HG03159 (cell line): ENCODE measurements at regions not wholly inside any gene's neighbourhood (a gene's known extent, or its start where the extent isn't known, plus 50 kb on each side); places are given as distances from the start of the nearest gene placed in this dataset.

Source experiments
- ATAC-seq: cut with Tn5 transposase; IDR thresholded peaks from one replicate; pipeline ENCODE4 v1.9.1; 2021; ENCODE audit warnings: mild to moderate bottlenecking, moderate library complexity; ENCODE audit not compliant: unreplicated experiment

DNA sequence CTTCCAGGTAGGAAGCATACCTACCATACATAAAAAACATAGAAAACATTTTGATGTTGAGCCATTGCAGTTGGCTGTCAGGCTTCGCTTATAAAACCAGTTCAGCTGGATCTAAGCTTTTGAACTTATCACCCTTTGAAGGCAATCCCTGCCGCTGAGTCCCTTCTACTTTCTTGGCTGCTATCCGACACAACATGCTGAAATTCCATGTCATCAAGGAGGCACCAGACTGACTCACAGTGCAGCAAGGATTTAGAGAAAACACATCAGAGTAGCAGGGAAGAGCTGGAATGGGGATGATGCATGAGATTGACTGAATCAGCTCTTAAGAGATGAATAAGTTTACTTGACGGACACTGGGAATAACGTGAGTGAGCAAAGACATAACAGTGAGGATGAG lies 135.0 kb upstream of the MAN1A1 start:
- no peak for ATAC-seq

DNA sequence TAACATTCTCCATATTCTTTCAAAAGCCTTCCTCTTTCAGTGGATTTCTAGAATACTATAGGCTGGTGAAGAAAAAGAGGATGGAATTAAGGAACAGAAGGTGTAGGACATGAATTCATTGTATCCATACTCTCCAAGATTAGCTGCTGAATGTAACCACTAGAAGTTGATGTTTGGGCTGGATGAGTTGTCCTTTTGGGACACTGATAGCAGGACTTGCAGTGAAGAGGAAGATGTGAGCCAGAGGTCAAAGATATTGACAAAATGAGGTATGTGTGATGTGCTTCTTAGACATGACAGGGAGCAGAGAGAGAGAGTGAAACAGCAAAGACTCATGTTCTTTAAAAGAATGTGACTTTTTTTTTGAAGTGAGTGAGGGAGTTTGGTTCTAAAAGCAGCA lies 134.3 kb upstream of the MAN1A1 start:
- no peak for ATAC-seq

- ATAC-seq = no peak
Observed at GRCh38 chr6:119482850-119483285, 133.3 kb upstream of the MAN1A1 start.

DNA sequence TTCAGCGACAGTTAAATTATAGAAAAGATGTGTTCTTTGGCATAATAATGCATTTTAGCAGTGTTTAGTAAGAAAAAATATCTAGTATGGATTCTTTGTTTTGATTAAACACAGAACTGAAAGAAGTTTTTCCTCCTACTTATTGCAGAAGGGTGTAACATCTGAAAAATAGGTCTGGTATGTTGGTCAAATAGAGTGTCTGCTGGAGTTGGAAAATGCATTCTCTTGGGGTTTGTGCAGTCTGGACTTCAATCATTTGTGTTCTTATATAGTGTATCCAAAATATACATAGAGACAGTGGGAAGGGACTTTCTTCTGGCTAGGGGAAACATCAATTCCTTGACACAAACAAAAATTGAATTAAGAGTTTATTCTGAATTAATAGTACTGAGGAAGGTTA lies 132.4 kb upstream of the MAN1A1 start:
- no peak for ATAC-seq

DNA sequence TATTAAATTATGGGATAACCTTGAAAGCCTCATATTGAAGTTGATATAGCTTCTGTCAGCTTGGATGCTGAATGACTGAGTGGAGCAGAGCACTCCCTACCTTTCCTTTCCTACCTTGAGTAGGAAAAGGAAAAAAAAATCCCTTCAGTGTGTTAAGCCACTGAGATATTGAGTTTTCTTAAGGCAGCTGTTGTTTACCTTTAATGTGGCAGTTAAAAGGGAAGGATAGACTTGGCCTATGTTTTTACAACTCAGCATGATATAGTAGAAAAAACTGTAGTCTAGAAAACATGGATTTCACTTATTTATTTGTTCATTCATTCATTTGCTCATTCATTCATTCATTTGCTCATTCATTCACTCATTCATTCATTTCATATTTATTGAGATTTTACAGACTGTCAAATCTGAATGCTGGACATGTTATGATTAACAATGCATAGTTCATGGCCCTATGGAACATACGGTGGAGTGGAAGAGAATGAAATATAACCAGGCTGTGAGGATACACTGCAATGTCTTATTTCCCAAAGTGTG lies 131.5 kb upstream of the MAN1A1 start:
- ATAC-seq = no peak

GRCh38 chr6:119479860-119480655 lies 130.5 kb upstream of the MAN1A1 start:
- ATAC-seq = no peak

DNA sequence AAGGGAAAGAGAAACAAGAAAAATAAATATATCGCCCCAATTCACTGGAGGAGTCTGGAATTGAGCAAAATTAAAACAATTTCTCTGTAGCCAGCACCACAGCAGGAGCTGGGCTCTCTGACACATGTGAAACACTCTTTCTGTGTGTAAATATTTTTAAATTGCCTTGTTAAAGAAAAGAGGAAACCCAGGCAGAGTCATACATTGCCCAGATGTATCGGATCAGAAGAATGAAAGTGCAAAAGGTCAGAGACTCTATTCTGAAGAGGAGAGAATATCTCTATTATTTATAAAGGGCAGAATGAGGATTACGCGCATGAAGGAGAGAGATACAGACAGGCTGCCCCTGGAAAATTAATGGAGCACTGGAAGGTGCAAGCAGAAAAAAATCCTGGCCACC lies 127.0 kb upstream of the MAN1A1 start:
- peak; percentile 95 for ATAC-seq

GRCh38 chr6:119476024-119476423 lies 126.5 kb upstream of the MAN1A1 start:
- ATAC-seq = no peak

GRCh38 chr6:119470893-119471542 lies 121.5 kb upstream of the MAN1A1 start:
- no peak for ATAC-seq

DNA sequence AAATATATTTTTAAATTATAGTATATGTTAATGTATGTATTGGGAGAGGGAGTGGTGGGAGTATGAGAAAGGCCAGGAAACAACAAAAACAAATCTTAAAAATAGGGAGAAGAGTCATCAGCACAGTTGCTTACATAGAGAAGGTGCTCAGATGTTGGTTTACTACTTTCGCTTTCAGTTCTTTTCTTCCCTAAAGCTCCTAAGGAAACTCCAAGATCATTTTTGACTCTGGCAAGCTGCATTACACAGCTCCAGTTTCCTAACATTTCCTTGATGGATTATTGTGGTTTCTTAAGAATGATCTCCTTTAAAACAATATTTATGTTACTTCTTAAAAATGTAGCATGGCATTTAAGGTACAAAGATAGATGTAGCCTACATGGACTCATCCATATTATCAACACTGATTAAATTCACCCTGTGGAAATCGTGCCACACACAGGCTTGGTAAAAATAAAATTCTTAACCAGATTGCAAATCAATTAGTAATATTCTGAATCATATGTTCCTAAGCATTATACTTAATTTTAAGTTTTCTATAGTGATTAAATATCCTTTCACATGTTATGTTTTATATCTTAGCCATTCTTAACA lies 118.0 kb upstream of the MAN1A1 start:
- ATAC-seq = no peak

DNA sequence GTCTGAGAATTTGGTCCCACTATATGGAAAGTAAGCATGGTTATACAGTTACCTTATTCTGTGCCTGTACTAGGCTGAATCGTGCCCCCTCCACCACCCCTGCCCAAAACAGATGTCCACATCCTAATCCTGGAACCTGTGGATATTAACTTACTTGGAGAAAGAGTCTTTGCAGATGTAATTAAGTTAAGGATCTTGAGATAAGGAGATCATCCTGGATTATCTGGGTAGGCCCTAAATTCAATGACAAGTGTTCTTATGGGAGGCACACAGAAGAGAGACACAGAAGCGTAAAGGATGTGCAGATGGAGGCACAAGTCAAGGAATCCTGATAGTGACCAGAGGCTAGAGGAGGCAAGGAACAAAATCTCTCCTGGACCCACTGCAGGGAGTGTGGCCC lies 116.7 kb upstream of the MAN1A1 start:
- no peak for ATAC-seq

- ATAC-seq = peak; percentile 74
Observed at GRCh38 chr6:119463081-119463626, 113.6 kb upstream of the MAN1A1 start.

DNA sequence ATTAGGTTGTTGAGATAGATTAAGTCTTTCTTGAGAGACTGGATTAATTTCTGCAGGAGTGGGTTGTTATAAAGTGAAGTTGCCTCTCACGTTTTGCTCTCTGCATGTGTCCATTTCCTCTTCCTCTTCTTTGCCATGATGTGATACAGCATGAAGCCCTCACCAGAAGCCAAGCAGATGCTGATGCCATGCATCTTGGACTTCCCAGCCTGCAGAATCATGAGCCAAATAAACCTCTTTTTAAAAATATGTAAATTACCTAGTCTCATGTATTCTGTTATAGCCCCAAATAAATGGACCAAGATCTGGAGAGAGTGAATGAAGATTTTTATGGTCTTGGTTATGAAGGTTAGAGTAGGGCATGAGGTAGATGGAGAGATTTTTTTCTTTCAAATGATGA lies 111.6 kb upstream of the MAN1A1 start:
- ATAC-seq = no peak

- peak; percentile 74 for ATAC-seq
Observed at GRCh38 chr6:119459207-119459974, 109.8 kb upstream of the MAN1A1 start.

DNA sequence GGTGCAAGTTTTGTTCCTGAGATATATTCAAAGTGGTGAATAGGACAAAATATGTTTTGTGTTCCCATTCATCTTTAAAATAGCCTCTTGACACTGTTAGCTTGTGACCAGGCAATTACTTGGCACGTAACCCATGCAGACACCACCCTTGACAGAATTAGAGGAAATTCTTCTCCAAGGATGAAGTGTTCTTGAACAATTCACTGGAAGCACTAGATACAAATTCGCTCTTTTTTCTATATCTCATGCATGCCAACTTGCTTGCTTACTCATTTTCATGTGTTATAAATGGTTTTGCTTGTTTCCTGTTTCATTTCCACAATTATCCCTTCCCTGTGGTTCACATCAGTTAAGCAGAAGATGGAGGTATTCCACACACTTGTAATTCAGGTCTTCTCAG lies 105.2 kb upstream of the MAN1A1 start:
- no peak for ATAC-seq

- no peak for ATAC-seq
Observed at GRCh38 chr6:119453242-119454200, 104.0 kb upstream of the MAN1A1 start.

DNA sequence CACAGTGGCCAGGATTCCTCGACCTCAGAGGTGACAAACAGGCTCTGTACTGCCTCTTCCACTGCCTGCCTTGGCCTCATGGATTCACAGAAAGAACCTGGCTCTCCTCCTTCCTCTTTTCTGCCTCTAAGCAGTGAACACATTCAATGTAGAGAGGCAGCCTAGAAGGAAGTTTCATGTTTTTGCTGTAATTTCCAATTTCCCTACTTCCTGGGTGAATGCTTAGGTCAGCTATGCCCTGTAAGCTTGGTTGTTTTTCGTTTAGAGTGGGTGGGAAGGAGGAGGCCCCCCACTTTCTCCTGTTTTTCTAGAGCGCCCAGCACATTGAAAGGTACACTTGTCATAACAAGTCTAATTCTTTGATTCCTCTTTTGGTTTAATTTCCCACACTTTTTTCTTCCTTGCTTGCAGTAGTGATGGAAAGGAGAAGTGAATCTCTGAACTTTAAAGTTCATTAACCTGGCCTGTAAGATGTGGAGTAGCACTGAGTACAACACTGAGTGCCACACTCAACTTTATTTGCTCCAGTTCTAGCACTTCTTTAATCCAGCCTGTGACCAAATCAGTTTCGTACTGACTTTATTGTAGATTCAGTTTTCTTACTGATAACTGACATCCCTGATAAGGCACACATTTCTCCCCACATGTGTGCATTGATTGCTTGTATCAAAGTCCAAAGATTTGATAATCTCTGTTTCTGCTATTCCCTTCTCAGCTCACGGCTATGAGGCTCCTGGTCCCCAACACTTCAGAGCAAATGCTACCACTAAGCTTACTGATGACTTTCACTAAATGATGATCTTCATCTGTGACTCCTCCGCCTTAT lies 100.0 kb upstream of the MAN1A1 start:
- no peak for ATAC-seq

GRCh38 chr6:119447921-119448320 lies 98.4 kb upstream of the MAN1A1 start:
- ATAC-seq = no peak

GRCh38 chr6:119446609-119447008 lies 97.0 kb upstream of the MAN1A1 start:
- ATAC-seq = no peak
